Activated CD4-positive, alpha-beta memory T cell treated with anti-CD3 and anti-CD28 coated beads for 36 hours (primary cell): ENCODE measurements at regions not wholly inside any gene's neighbourhood (a gene's known extent, or its start where the extent isn't known, plus 50 kb on each side); places are given as distances from the start of the nearest gene placed in this dataset.

ENCODE experiments used
- CTCF ChIA-PET: fragments of 350-600 bp; sonication (Branson Sonifier 250); formaldehyde crosslinking; loops from one replicate; lab custom pipeline; 2021; ENCODE audit warnings: antibody characterized with exemption, inconsistent platforms; lab: Charles Lee
- POLR2A ChIA-PET: fragments of 350-600 bp; sonication (Branson Sonifier 250); formaldehyde crosslinking; loops from one replicate; lab custom pipeline; 2021; ENCODE audit warnings: antibody characterized with exemption; lab: Charles Lee
- DNase-seq: peaks from one replicate; pipeline ENCODE4 v3.0.0-alpha.2; 2020
- H3K27ac Mint-ChIP-seq: one replicate; pipeline ENCODE4 v1.8.0; 2021; ENCODE audit warnings: mixed read lengths
- H3K27me3 Mint-ChIP-seq: one replicate; pipeline ENCODE4 v1.8.0; 2021; ENCODE audit warnings: mixed read lengths
- H3K36me3 Mint-ChIP-seq: one replicate; pipeline ENCODE4 v1.8.0; 2021; ENCODE audit warnings: mixed read lengths
- H3K4me1 Mint-ChIP-seq: one replicate; pipeline ENCODE4 v1.8.0; 2021; ENCODE audit warnings: low read depth, mixed read lengths
- H3K4me3 Mint-ChIP-seq: one replicate; pipeline ENCODE4 v1.8.0; 2021; ENCODE audit warnings: mild to moderate bottlenecking, mixed read lengths
- H3K9me3 Mint-ChIP-seq: one replicate; pipeline ENCODE4 v1.8.0; 2021; ENCODE audit warnings: mixed read lengths
- intact Hi-C: fragments of 100-400 bp; cut with micrococcal nuclease; formaldehyde crosslinking; loops from one replicate; pipeline ENCODE4 v1.15.1; 2023

GRCh38 chr15:46865155-46865554 lies 852.1 kb upstream of the SEMA6D start:
- Mint-ChIP-seq H3K27me3 (no peaks in the 10 kb centered on the region), H3K27ac (no peak overlapping the region), H3K9me3 (peaks cover 7% of the 10 kb centered on the region), H3K4me1 (no peaks in the 10 kb centered on the region), H3K4me3 (no peak overlapping the region), H3K36me3 (no peaks in the 10 kb centered on the region)
- ChIA-PET CTCF (no interaction called here), POLR2A (no interaction called here)
- intact Hi-C loops: no loop called here
- DNase-seq: no peak

- H3K9me3 Mint-ChIP-seq: peaks cover 3% of the 10 kb centered on the region
- intact Hi-C loops: no loop called here
- CTCF ChIA-PET: no interaction called here
- no peaks in the 10 kb centered on the region for H3K36me3 Mint-ChIP-seq
- POLR2A ChIA-PET: no interaction called here
- no peak overlapping the region for H3K27ac Mint-ChIP-seq
- no peak overlapping the region for H3K4me3 Mint-ChIP-seq
- H3K27me3 Mint-ChIP-seq: no peaks in the 10 kb centered on the region
- no peaks in the 10 kb centered on the region for H3K4me1 Mint-ChIP-seq
- no peak for DNase-seq
Measured at GRCh38 chr15:46872286-46872980, 844.9 kb upstream of the SEMA6D start.

GRCh38 chr15:46872981-46873330 lies 844.3 kb upstream of the SEMA6D start:
- no peaks in the 10 kb centered on the region for H3K36me3 Mint-ChIP-seq

GRCh38 chr15:46879032-46879770 lies 838.1 kb upstream of the SEMA6D start:
- H3K27ac Mint-ChIP-seq: no peak overlapping the region
- H3K36me3 Mint-ChIP-seq: no peaks in the 10 kb centered on the region
- no peak for DNase-seq
- intact Hi-C loops: no loop called here
- POLR2A ChIA-PET: no interaction called here
- peaks cover 20% of the 10 kb centered on the region for H3K9me3 Mint-ChIP-seq
- H3K27me3 Mint-ChIP-seq: no peaks in the 10 kb centered on the region
- H3K4me3 Mint-ChIP-seq: no peak overlapping the region
- CTCF ChIA-PET: no interaction called here
- H3K4me1 Mint-ChIP-seq: no peaks in the 10 kb centered on the region

More at GRCh38 chr15:46872981-46873330, 844.3 kb upstream of the SEMA6D start:
- Mint-ChIP-seq H3K27ac (no peak overlapping the region), H3K4me3 (no peak overlapping the region), H3K27me3 (no peaks in the 10 kb centered on the region), H3K4me1 (no peaks in the 10 kb centered on the region), H3K9me3 (peaks cover 3% of the 10 kb centered on the region)
- CTCF ChIA-PET: no interaction called here
- no peak for DNase-seq
- intact Hi-C loops: no loop called here
- POLR2A ChIA-PET: no interaction called here

GRCh38 chr15:46880791-46881190 lies 836.5 kb upstream of the SEMA6D start:
- no peaks in the 10 kb centered on the region for H3K36me3 Mint-ChIP-seq
- H3K9me3 Mint-ChIP-seq: peaks cover 20% of the 10 kb centered on the region
- intact Hi-C loops: no loop called here

GRCh38 chr15:46892621-46893160 lies 824.6 kb upstream of the SEMA6D start:
- intact Hi-C loops: no loop called here
- H3K9me3 Mint-ChIP-seq: peaks cover 28% of the 10 kb centered on the region
- CTCF ChIA-PET: no interaction called here

More at GRCh38 chr15:46880791-46881190, 836.5 kb upstream of the SEMA6D start:
- no peak for DNase-seq
- ChIA-PET CTCF (no interaction called here), POLR2A (no interaction called here)
- Mint-ChIP-seq H3K4me1 (no peaks in the 10 kb centered on the region), H3K4me3 (no peak overlapping the region), H3K27ac (no peak overlapping the region), H3K27me3 (no peaks in the 10 kb centered on the region)

GRCh38 chr15:46894644-46895043 lies 822.7 kb upstream of the SEMA6D start:
- DNase-seq: no peak
- Mint-ChIP-seq H3K9me3 (peaks cover 27% of the 10 kb centered on the region), H3K27me3 (no peaks in the 10 kb centered on the region), H3K4me1 (no peaks in the 10 kb centered on the region), H3K36me3 (no peaks in the 10 kb centered on the region), H3K4me3 (no peak overlapping the region), H3K27ac (no peak overlapping the region)
- intact Hi-C loops: no loop called here
- ChIA-PET POLR2A (no interaction called here), CTCF (no interaction called here)

More at GRCh38 chr15:46892621-46893160, 824.6 kb upstream of the SEMA6D start:
- POLR2A ChIA-PET: no interaction called here
- H3K27ac Mint-ChIP-seq: no peak overlapping the region
- H3K36me3 Mint-ChIP-seq: no peaks in the 10 kb centered on the region
- H3K4me3 Mint-ChIP-seq: no peak overlapping the region
- no peaks in the 10 kb centered on the region for H3K27me3 Mint-ChIP-seq
- DNase-seq: no peak
- H3K4me1 Mint-ChIP-seq: no peaks in the 10 kb centered on the region

GRCh38 chr15:46897266-46897665 lies 820.0 kb upstream of the SEMA6D start:
- no peaks in the 10 kb centered on the region for H3K36me3 Mint-ChIP-seq
- H3K9me3 Mint-ChIP-seq: peaks cover 27% of the 10 kb centered on the region
- no peak overlapping the region for H3K4me3 Mint-ChIP-seq
- DNase-seq: no peak
- intact Hi-C loops: no loop called here
- CTCF ChIA-PET: no interaction called here
- POLR2A ChIA-PET: no interaction called here
- no peaks in the 10 kb centered on the region for H3K27me3 Mint-ChIP-seq
- no peaks in the 10 kb centered on the region for H3K4me1 Mint-ChIP-seq
- no peak overlapping the region for H3K27ac Mint-ChIP-seq

GRCh38 chr15:46901001-46901400 lies 816.3 kb upstream of the SEMA6D start:
- Mint-ChIP-seq H3K4me1 (no peaks in the 10 kb centered on the region), H3K27ac (no peak overlapping the region), H3K9me3 (peaks cover 12% of the 10 kb centered on the region), H3K4me3 (no peak overlapping the region), H3K27me3 (no peaks in the 10 kb centered on the region), H3K36me3 (no peaks in the 10 kb centered on the region)
- intact Hi-C loops: no loop called here
- POLR2A ChIA-PET: no interaction called here
- CTCF ChIA-PET: no interaction called here
- DNase-seq: no peak

- CTCF ChIA-PET: no interaction called here
- Mint-ChIP-seq H3K9me3 (peaks cover 9% of the 10 kb centered on the region), H3K36me3 (no peaks in the 10 kb centered on the region), H3K27me3 (no peaks in the 10 kb centered on the region), H3K4me1 (no peaks in the 10 kb centered on the region), H3K27ac (no peak overlapping the region), H3K4me3 (no peak overlapping the region)
- DNase-seq: no peak
- POLR2A ChIA-PET: interaction anchor here (0.5 kb wide), 1 partner anchor 1358 kb away, joined by 3 read pairs; no protein-coding TSS in a partner anchor
- intact Hi-C loops: no loop called here
Measured at GRCh38 chr15:46917721-46918252, 799.5 kb upstream of the SEMA6D start.

- no peak for DNase-seq
- Mint-ChIP-seq H3K4me3 (no peak overlapping the region), H3K27me3 (no peaks in the 10 kb centered on the region), H3K4me1 (no peaks in the 10 kb centered on the region), H3K36me3 (no peaks in the 10 kb centered on the region), H3K9me3 (peaks cover 15% of the 10 kb centered on the region), H3K27ac (no peak overlapping the region)
- ChIA-PET POLR2A (interaction anchor here (0.5 kb wide), 1 partner anchor 1359 kb away, joined by 3 read pairs; no protein-coding TSS in a partner anchor), CTCF (no interaction called here)
- intact Hi-C loops: no loop called here
Measured at GRCh38 chr15:46918462-46919140, 798.7 kb upstream of the SEMA6D start.

- no peaks in the 10 kb centered on the region for H3K27me3 Mint-ChIP-seq
Measured at GRCh38 chr15:46921891-46922290, 795.4 kb upstream of the SEMA6D start.

More at GRCh38 chr15:46921891-46922290, 795.4 kb upstream of the SEMA6D start:
- intact Hi-C loops: no loop called here
- no peak for DNase-seq
- H3K4me3 Mint-ChIP-seq: no peak overlapping the region
- ChIA-PET POLR2A (interaction anchor here (0.5 kb wide), 1 partner anchor 616 kb away, joined by 3 read pairs; no protein-coding TSS in a partner anchor), CTCF (no interaction called here)
- H3K36me3 Mint-ChIP-seq: no peaks in the 10 kb centered on the region
- peaks cover 10% of the 10 kb centered on the region for H3K9me3 Mint-ChIP-seq
- no peak overlapping the region for H3K27ac Mint-ChIP-seq
- H3K4me1 Mint-ChIP-seq: no peaks in the 10 kb centered on the region
